GM18499 (cell line): ENCODE measurements at regions not wholly inside any gene's neighbourhood (a gene's known extent, or its start where the extent isn't known, plus 50 kb on each side); places are given as distances from the start of the nearest gene placed in this dataset.
"Not testable (repeated sequence)": the region's sequence is repeated elsewhere in the genome, so short reads cannot be mapped to it uniquely, and the experiment has no call there.

Experiments used
- ATAC-seq: cut with Tn5 transposase; IDR thresholded peaks from one replicate; pipeline ENCODE4 v1.9.1; 2021; ENCODE audit warnings: moderate number of reproducible peaks; ENCODE audit not compliant: insufficient read depth, unreplicated experiment

GRCh38 chr3:80408030-80408721, 640.4 kb upstream of the ROBO1 start:
- ATAC-seq: no peak

DNA sequence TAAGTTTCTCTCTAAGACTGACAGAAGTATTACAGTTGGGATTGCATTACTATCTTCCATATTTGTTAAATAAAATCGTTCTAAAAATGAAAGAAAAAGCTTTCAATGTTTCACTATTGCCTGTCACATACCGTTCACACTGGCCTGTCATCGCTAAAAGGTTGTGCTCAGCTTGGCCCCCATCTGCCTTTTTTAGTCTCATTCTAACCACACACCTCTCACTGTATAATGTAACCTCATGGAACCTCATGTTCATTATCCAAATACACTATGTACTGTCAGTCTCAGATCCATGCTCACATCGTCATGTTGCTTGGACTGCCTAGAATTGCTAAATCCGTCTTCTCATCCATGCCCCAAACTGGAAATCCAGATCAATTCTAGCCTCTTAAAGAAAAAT, 637.8 kb upstream of the ROBO1 start:
- no peak for ATAC-seq

- ATAC-seq: no peak
These were observed 627.2 kb upstream of the ROBO1 start for GRCh38 chr3:80395023-80395422.

DNA sequence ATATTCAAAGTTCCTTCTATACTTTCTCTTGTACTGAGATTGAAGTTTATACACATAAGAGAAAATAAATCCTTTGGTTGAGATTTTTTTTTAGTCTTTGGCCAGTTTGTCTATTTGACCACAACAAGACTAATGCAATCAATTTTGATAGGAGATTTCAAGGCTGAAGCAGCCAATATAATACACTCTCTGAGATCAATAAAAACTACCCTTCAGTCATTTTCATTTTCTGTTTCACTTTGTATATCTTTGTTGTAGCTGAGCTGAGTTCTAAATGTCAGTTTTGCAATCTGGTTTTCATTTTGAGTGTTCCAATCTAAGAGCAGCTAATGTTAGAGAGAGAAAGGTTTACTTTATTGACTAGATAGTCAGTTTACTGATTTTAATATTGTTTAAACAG, 623.8 kb upstream of the ROBO1 start:
- ATAC-seq: no peak

GRCh38 chr3:80384811-80385210, 617.0 kb upstream of the ROBO1 start:
- no peak for ATAC-seq

GRCh38 chr3:80374423-80374822, 606.6 kb upstream of the ROBO1 start:
- no peak for ATAC-seq

- no peak for ATAC-seq
These were observed 600.8 kb upstream of the ROBO1 start for GRCh38 chr3:80368616-80369015.

GRCh38 chr3:80366808-80367548, 599.2 kb upstream of the ROBO1 start:
- no peak for ATAC-seq

- ATAC-seq: no peak
These were observed 590.0 kb upstream of the ROBO1 start for GRCh38 chr3:80357761-80358160.

DNA sequence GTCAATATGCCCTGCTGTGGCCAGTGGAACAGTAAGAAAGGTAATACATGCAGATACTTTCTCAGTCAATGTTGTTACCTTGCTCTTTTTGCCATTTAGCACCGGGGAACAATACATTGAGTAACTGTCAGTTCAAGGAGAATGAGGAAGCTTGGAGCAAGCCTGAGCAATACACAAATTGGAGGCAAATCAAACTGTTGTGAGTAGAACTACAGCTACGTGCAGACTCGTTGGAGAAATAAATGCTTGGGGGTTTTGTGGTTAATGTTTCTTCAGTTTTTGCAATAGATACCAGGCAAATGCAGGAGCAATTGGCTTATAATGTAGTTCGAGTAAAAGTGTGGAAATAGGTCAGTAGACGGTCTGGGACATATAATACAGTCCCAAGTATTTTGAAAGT, 587.3 kb upstream of the ROBO1 start:
- no peak for ATAC-seq

- ATAC-seq: no peak
These were observed 583.4 kb upstream of the ROBO1 start for GRCh38 chr3:80351201-80351600.

GRCh38 chr3:80350771-80351170, 583.0 kb upstream of the ROBO1 start:
- ATAC-seq: no peak

- no peak for ATAC-seq
These were observed 570.6 kb upstream of the ROBO1 start for GRCh38 chr3:80338366-80338765.

DNA sequence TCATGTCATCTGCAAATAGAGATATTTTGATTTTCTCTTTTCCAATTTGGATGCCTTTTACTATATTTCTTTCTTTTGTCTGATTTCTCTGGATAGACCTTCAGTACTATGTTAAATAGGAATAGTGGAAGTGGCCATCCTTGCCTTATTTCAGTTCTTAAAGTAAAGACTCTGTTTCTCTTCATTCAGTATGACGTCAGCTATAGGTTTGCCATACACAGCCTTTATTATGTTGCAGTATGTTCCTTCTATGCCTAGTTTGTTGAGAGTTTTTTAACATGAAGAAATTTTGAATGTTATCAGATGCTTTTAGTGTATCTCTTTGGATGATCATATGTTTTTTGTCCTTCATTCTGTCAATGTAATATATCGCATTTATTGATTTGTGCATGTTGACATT, 566.7 kb upstream of the ROBO1 start:
- ATAC-seq: no peak

DNA sequence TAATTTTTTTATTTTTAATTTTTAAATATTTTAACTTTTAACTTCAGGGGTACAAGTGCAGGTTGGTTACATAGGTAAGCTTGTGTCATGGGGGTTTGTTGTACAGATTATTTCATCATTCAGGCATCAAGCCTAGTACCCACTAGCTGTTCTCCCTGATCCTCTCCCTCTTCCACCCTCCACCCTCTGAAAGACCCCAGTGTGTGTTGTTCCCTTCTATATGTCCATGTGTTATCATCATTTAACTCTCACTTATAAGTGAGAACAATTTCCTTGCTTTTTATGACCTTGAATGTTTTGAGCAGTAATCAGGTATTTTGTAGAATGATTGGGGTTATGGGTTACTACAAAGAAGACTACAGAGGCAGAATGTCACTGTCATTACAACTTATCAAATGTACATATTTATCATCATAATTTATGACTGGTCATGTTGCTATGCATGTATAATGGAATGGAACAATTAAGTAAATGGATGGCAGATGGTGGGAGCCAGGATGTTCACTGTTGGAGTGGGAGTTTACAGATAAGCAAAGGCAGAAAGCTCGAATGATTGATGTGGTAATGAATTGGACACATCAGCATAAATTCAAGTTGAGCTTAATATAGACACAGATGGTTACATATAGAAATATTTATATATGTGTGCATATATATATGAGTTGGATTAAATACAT, 563.8 kb upstream of the ROBO1 start:
- ATAC-seq: no peak

DNA sequence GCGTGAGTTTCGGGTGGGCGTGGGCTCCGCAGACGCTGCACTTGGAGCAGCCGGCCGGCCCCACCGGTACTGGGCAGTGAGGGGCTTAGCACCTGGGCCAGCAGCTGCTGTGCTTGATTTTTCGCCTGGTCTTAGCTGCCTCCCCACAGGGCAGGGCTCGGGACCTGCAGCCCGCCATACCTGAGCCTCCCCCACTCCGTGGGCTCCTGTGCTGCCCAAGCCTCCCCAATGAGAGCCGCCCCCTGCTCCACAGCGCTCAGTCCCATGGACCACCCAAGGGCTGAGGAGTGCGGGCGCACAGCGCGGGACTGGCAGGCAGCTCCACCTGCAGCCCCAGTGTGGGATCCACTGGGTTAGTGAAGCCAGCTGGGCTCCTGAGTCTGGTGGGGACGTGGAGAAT, 546.7 kb upstream of the ROBO1 start:
- ATAC-seq: not testable (repeated sequence)

- ATAC-seq: no peak
These were observed 540.8 kb upstream of the ROBO1 start for GRCh38 chr3:80308637-80309036.

- ATAC-seq: no peak
These were observed 540.0 kb upstream of the ROBO1 start for GRCh38 chr3:80307844-80308243.

DNA sequence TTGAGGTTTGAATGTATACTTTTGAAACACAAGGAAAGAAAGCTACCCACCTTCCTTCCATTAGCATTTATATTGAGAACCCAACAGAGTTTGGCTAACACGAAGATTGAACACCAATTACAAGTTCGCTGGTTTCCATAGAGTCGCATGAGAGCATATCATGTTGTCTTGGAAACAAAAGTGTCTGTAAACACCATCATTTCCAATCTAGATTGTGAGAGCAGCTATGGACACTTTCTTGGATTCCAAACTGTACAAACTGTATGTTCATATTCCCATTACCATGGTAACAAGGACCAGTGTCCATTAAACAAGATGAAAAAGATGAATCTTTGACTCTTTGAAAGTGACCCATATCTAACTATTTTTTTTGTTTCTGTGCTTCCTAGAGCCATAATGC, 529.9 kb upstream of the ROBO1 start:
- no peak for ATAC-seq

GRCh38 chr3:80285388-80285787, 517.6 kb upstream of the ROBO1 start:
- ATAC-seq: no peak

DNA sequence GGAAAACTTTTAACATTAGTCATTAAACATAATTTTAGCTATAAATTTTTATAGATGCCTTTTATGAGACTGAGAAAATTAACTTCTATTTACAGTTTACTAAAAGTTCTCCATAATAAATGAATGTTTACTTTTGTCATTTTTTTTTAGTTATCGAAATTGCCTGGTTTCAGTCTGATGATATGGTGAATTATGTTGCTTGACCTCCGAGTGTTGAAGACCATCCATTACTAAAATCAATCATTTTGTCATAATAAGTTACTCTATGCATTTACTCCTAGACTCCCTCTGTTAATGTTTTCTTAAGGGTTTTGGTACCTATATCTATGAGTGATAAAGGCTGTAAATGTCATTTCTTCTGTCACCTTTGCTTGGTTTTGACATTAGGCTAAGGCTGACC, 516.0 kb upstream of the ROBO1 start:
- no peak for ATAC-seq

- no peak for ATAC-seq
These were observed 510.3 kb upstream of the ROBO1 start for GRCh38 chr3:80278056-80278455.
